Amniotic epithelial cell (primary cell): ENCODE measurements at regions not wholly inside any gene's neighbourhood (a gene's known extent, or its start where the extent isn't known, plus 50 kb on each side); places are given as distances from the start of the nearest gene placed in this dataset.

Experiments used
- DNase-seq: peaks from one replicate; pipeline ENCODE4 v3.0.0-alpha.2; 2010; ENCODE audit warnings: low read depth

DNA sequence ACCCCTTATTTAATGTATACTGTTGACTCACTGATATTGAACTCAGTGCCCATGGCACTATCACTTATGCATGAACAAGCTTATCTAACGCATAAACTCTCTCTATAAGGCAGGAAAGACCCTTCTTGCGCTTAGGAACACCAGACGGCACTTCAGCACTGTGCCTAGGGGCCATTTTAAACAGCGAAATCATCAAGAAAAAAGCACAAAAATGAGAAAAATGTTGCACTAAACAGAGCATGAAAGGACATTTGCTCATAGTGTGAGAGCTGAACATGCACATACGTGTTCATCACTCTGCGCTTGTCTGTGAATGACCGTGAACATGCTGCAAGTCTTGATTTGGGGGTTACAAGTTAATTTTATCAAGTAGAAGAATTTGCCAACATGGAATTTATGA is 109.6 kb downstream of the WDR11 start:
- no peak for DNase-seq

DNA sequence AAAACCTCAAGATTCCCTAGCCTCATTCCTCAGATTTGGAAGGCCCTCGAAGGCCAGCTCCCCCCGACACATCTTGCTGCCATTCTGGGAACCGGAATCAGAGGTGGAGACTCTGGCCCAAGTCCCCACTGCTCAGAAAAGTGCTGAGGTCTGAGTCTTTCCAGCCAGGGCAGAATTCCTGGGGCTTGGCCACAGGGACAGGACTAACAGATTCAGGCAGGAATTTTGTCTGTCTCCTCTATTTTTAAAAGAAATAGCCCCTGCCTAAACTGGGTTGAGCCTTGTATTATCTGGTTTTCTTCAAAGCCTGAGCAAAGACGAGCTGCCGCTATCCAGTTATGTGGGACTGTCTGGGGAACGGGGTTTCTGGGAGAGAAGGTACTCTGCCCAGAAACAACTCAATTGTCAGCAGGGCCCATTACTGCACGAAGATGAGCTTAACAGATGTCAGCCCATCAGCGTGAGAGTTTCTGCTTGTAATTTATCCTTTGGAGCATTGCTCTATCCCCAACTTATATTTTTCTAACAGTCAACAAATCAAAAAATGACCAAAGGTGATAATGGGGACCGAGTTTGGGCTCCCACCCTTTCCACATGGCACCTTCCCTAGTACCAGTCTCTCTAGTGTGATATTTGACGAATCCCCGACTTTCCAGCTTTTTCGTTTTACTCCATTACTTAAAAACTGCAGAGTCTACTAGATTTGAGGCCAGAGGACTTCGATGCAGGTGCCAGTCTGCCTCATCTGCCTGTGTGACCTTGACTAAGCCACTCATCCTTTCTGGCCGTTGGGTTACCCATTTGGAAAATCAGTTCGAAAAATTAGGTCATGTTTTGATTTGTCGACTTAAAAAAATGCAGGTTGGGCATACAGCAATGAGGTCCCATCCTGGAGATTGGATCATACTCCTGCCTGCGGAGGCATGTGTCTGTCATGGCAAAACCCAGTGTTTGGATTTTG is 110.9 kb downstream of the WDR11 start:
- DNase-seq: no peak

DNA sequence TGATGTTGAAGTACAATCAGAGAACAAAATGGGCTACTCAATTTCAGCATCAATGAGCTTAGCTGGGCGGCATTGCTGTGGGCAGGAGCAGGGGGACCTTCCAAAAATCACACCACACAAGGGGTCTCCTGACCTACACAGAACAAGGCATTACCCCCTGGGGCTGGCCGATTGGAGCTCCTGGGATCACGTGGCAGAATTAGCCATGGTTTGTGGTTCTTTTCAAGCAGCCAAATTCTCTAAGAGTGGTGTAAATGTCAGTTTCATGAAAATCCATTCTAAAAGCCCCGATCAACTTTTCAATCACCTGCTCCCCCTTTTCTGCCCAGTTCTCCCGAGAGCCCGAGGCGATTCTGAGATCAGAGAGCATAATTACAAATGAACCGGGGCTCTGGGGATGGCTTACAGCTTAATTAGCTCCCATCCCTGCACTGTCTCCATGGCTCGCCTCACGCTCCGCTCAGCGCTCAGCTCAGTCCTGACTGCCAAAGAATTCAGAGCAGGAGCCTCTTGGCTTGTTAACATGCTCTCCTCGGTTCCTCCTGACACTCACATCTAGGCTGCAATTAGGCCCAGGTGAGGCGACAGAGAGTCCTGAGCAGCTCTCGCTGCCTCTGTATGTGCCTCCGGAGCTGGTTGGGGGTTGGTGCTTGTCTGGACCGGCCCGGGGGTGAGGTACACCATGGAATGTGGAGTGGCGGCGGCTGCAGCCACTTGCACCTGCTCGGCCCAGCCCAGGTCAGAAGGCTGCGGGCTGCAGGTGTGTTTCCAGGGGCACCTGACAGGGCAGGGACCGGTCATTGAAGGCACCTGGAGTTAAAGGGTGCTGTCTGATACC is 111.8 kb downstream of the WDR11 start:
- DNase-seq: no peak

DNA sequence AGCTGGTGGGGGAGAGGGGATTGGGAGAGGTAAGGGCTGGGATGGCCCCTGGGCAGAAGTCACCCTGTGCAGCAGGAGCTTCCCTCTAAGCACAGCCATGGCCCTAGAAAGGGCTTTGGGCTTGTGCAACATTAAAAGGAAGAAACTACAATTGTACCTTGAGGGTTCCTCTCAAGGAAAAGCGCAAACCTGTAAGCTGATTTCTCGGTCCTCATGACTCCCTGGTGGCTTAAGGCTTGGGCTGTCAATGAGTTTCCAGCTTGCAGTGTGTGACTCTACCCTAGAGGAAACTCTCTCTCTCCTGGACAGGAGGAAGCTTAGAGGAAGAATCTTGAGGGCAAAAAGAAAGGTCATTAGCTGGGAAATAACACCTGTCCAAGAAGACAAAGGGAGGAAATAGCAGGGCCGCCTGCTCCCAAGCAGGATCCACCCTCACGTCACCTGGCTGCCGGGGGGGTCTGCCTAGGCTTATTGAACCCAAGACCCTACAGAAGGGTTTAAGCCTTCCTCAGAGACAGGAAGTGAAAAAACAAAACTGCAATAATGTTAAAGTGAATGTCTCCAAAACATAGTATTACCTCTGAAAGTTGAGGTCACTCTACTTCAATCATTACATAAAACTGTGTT is 112.5 kb downstream of the WDR11 start:
- DNase-seq: no peak

DNA sequence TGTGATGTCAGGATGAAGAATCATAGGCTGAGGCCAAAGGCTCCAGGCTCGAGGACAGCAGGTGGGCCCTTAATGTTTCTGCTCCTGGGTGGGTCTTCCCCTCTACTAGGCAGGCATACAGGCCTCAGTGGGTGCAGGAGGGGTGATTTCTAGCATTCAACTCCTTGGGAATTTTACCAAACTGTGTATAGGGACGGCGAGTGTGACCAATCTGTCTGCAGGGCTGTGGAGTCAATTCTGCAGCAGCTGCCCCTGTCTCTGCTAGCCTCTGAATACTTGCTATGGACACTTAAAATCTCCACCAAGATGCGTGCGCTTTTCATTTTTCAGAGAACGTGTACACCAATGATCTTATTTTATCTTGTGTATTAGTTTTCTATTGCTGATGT is 115.5 kb downstream of the WDR11 start:
- no peak for DNase-seq

DNA sequence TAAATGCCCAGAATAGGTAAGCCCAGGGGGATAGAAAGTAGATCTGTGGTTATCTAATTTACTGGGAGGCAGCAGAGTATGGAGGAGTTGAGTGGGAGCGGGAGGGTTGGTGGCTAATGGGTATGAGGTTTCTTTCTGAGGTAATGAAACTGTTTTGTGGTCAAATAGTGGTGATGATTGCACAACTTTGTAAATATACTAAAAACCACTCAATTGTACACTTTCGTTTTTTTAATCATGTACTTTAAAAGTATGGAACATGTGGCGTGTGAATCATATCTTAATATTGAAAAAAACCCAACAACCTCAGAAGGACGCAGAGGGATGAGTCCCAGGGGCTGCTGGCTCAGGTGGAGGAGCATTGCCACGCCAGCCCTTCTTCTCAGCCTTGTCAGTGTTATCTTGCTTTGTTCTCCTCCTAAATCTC is 118.1 kb downstream of the WDR11 start:
- peak; percentile 74 for DNase-seq

DNA sequence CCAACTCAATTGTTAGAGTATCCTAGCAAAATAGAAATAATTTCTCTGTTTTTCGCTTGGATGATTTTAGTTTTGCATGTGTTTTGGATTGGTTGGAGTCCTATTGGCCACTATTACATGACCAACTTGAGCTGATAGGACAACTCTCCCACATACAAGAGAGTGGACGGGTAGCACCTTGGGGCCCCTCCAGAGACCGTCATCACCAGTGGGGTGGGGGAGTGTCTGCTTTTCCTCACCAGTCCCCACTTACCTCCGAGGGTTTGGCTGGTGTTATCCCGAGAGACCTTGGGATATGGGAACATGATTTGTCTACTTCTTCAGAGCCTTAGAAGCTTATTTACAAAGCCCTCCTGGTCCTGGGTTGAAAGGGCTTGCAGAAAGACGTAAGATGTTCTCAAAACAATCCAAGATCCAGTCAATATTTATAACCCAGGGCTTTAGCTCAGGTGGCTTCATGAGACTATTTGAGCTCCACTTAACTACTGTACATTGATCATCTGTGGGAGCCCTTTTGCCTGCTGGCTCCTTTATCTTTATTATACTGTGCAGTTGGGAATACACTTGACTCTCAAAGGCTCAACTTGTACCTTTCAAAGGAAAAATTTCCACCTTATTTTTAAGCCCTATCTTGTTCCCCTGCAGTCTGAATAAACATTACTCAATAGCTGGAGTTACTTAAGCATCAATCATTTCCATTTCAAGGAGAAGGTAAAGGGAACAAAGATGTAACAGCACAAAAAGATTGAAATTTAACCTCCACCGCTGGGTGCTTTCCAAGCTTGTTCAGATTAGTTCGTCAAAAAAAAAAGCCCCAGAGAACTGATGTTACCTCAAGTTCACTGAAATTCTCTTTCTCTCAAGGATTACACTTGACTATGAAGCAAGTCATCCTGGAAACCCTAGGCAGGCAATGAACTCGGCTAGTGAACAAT is 119.7 kb downstream of the WDR11 start:
- peak; percentile 35 for DNase-seq

DNA sequence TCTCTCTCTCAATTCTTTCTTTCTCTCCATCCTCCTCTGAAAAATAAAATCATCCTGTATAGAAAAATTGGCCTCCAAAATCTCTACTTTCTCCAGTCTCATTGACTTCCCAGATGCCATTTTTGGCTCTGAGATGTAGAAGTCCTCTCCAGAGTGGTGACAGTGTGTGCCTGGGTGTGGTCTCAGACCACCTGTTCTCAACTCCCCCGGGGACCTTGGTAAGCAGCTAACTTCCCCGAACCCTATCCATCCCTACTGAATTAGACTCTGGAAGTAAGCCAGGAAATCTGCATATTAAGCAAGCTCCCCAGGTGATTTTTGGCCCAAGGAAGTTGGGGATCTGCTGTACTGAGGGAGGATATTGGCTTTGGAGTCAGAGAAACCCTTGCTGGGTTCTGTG is 120.5 kb downstream of the WDR11 start:
- no peak for DNase-seq

DNA sequence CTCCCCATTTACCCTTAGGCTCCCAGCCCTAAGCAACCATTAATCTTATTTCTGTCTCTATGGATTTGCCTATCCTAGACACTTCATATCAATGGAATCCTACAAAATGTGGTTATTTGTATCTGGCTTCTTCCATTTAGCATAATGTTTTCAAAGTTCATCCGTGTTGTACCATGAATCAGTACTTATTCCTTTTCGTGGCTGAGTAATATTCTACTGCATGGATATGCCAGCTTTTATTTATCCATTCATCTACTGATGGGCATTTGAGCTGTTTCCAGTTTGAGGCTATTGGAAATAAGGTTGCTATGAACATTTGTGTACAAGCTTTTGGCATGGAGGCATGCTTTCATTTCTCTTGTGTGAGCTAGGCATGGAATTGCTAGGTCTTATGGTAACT is 121.1 kb downstream of the WDR11 start:
- DNase-seq: no peak

DNA sequence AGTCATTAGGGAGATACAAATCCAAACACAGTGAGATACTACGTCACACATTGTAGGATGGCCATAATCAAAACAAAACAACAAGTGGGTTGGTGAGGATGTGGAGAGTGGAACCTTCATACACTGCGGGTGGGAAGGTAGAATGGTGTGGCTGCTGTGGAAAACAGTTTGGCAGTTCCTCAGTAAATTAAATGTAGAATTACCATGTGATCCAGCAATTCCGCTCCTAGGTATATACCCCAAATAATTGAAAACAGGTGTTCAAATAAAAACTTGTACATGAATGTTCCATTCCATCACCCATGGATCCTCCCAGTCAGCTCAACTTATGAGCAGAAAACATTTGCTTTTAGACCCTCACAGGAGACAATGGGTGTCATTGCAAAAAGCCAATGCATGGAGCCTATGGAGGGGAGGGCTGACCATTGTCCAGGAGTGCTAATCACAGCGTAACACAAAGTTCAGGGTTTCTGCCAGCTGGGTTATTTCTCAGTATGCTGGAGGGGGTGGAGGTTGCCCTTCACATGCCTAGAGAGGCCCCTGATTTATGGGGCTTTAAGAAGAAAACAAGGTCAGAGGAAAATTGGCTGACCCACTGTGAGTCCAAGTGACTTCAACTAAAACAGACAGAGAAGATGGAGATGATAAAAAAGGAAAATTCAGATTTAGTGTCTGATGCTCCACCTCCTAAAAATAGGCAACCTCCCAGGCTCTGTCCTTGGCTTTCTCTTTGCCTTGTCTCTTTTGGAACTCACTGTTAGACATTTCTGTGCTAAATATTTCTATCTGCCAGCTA is 124.1 kb downstream of the WDR11 start:
- peak; percentile 4 for DNase-seq

DNA sequence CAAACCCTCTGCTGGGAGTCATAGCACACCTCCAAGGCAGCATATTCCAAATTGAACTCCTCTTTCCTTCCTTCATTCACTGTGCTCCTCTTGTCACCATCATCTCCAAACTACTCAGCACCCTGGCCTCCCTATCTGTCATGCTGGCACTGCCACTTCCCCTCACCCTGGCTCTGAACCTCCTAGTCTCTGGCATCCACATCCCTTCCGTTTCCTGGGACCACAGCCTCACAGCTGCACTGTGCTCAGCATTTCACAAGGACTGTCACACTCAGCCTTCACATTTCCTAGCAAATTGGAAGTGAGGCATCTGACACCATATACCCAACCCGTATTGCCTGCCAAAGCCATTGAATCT is 124.7 kb downstream of the WDR11 start:
- DNase-seq: no peak

DNA sequence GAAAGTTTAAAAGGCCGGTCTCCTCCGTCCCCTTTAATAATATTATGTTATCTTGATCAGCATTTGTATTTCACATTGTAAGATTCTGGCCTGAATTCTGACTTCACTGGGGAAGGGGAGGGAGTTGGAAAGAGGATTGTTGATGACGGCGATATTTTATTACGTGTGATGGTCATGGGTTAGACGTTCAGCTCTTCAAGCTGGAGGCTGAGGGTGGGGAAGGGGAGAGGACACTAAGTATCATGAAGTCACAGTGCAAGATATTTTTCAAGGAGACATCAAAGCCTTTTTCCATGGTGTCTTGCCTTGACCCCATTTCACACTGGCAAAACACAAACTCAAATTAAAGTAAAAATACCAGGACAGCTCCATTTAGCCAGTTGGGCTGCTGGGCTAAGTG is 126.7 kb downstream of the WDR11 start:
- DNase-seq: no peak

DNA sequence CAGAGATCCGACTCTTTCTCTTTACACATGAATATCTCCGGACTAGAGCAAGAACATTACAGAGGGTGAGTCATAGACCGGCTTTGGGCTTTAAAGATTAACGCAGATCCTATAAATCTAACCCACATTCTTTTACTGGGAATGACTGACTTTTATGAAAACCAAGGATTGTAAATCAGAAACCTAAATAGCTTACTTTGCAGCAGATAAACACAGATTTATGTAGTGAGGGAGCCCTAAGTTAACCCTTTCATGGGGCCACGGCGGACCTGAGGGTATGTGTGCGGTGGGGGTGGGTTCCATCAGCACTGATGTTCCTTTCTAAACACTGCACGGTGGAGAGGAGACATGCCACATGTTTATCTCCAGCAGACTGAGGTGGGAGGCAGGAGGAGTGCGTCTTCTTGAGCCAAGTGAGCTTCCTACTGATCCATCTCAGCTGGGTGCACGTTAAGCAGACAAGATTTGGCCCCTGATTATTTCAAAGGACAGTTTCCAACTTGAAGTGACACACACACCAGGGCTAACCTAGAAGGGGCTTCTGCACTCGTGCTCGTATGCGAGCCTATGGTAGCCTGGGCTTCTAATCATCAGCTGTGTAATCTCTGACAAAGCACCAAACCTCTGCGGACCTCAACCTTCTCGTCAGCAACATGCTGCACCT is 127.6 kb downstream of the WDR11 start:
- peak; percentile 92 for DNase-seq

DNA sequence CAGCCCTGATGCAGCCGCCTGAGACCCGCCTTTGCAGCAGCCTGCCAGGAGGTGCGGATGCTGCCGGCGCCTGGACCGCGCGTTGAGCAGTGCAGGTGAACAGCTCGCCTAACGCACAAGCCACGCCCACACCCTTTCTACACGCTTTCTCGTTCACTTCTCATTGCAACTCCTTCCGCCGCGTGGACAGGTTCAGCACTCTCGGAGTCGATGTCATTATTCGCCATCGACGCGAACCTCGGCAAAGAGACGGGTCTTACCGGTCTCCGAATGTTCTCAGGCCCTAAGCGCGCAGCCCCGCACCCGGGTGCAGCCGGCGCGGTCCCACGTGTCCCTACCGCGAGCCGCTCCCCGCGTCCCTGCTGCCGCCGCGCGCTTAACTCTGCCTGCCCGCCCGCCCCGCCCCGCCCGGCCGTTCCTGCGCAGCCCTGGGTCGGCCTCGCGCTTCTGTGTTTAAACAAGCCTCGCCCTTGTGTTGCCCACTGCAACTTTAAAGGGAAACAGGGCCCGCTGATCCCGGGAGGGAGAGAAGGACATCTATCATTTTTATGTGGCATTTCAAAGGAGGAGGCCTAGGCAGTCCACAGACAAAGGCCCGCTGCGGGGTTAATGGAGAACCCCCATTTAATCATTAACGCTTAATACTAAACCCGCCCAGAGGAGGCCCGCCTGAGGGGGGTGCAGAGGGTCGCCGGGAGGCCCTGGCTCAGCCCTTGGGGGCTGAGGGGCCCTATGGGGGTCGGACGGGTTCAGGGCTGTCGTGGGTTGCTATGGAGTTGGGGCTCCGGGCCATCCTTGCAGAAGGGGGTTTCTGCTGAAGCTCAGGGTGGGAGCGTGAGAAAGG is 128.5 kb downstream of the WDR11 start:
- peak; percentile 6 for DNase-seq

DNA sequence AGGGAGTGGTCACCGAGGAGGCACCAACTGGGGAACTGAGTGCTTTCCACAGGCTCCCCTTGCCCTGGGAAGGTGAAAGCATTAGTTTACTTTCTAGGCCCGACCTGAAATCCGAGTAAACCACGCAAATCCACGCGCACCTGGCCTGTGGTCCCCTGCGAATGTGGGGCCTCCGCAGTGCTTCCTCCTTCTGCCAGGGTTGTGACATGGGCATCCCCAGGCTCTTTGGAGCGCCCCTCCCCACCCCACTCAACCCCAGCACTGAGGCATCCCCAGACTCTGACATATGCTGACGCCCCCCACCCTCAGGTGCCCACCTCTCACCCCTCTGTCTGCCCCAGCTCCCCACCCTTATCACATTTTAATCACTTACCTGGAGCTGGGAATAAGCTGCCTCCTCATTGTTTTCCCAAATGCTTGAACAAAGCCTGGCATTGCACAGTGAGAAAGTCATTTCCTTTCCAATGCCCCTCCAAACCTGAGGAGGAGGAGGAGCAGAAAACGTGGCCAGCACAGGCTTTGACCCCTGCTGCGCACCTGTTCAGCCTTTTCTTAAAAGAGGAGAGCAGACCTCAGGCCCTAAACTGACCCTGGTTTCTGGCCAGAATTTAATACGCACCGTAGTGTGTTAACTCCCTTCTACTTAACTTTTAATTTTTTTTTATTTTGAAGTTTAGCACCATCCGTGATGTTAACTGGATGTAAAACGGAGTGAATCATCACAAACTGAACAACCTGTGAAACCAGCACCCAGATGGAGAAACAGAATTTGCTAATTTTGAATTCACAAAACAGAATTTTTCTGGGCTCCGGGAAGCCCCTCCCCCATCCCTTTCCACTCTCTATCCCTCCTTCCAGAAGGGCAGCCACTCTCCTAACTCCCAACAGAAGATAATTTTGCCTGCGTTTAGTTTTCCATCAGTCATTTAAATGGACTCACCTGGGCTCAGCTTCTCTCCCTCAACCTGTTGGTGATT is 129.4 kb downstream of the WDR11 start:
- no peak for DNase-seq

DNA sequence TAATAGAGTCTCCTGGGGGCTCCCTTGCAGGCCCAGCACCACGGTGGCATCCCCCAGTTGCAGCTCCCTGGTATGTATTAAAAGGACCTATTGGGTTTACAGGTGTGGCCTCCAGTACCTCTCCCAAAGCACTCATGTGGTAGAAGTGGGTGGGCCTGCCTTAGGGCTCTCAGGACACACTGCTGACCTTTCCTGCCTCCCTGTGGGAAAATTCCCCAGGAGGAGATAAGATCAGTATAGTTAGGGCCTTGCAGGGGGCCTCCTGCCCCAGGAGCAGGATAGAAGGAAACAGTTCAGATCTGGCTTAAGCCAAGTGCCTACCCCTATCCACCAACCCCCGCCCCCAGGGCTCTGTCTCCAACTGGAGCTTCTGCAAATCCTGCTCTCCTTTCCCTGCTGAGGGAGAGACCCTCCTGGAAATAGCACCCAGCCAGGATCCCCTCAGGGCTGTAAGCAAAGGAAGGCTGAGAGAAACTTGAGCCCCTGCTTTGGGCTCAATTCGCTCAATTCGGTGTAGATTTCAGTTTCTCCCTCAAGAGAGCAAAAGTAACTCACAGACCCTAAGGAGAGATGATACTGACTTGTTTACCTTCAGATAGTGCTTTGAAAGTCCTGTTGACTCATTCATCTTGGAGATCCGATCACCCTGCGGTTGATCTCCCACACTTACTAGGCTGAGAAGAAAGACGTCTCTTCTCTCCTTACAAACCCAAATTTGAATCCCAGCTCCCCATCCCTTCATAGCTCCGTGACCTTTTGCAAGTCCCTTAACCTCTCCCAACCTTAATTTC is 130.6 kb downstream of the WDR11 start:
- peak; percentile 21 for DNase-seq

DNA sequence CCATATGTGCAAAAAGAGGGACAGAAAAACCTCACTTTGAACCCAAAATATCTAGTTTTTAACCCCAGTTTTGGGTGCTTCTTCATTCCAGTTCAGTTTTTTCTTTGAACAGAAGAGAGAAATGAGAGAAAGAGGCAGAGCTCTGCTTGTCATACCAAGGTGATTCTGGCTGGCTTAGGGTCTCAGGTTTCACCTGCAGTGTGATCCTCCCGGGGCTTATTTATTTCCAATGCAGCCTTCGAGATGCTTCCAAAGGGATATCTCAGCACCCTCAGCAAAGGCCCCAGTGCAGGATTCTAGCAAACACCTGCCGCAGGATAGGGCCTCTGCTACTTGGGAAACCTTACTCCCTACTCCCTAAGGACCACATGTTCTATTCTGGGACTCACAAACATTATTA is 131.3 kb downstream of the WDR11 start:
- DNase-seq: no peak
